GM19351 (cell line): ENCODE measurements at regions not wholly inside any gene's neighbourhood (a gene's known extent, or its start where the extent isn't known, plus 50 kb on each side); places are given as distances from the start of the nearest gene placed in this dataset.
A peak's percentile ranks its signal among the peaks of the same experiment; 100 is the strongest.
"Not testable (repeated sequence)": the region's sequence is repeated elsewhere in the genome, so short reads cannot be mapped to it uniquely, and the experiment has no call there.

Source experiments
- ATAC-seq: cut with Tn5 transposase; IDR thresholded peaks from one replicate; pipeline ENCODE4 v1.9.1; 2021; ENCODE audit warnings: mild to moderate bottlenecking, moderate library complexity; ENCODE audit not compliant: unreplicated experiment

DNA sequence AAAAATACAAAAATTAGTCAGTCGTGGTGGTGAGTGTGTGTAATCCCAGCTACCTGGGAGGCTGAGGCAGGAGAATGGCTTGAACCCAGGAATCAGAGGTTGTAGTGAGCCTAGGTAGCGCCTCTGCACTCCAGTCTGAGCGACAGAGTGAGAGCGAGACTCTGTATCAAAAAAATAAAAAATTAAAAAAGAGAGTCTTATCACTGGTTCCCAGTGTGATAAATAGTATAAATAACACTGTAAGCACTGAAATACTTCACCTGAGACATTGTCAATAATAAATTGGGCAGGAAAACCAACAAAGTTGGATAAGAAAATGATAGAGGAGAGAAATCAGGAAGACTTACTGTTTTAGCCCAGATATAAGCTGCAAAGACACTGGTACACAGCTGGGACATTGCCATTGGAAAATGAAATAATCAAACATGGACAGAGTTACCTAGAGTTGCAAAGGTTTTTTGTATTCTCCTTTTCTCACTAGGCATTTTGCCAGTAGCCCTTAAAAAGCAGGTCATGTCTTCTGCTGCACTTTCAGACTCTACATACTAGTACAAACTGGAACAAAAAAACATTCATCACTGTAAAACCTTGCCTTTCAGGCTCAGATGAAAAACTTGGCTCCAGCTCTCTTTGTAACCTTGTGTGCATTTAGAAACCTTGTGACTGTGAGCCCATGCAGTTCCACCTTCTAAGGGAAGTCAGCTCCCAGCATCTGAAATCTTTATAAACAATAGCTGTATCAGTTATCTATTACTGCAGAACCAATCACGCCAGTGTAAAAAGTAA, 55.0 kb upstream of the PPP1R2C start:
- no peak for ATAC-seq

DNA sequence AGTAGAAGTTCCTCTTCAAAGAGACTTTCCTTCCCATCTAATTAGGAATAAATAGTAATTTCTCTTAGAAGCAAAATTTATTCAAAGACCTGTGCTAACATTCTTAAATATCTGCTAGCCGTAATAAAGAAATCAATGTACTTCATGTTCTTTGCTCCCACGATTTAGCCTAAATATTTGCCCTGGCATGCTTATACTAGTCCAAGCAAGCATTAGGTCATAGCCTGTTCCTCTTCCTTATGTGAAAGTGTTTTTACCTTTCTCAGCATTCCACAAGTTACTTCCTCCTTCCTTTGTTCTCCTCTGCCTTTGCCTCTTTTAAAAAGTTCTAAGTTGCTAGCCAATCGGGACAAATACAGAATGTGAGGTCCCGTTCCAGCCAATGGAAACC, 55.6 kb upstream of the PPP1R2C start:
- ATAC-seq: not testable (repeated sequence)

DNA sequence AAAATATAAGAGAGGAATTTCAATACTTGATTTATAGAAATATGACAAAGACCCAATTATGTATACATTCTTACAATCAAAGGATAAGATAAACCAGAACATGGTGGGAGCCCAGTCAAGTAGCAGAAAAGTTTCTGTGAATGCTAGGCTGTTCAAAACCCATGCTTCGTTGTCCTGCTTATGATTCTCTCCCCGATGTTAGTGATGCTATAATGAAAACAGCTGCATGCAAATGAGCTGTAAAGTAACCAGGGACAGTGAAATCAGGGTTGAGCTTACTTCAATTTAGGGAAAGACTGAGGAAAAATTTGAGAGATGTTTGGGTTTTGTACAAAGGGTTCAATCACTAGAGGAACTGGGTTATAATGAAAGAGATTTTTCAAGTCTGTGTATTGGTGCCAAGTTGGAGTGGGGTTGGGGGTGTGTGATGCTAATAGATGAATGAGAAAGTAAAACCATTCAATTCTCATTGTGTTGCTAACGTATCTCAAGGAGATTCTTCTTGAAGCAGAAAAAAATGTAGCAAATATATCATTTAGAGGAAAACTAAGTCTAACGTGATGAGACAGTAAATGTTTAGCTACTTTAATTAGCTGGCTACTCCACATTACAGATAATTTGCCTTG, 59.3 kb upstream of the PPP1R2C start:
- ATAC-seq: peak; percentile 37

DNA sequence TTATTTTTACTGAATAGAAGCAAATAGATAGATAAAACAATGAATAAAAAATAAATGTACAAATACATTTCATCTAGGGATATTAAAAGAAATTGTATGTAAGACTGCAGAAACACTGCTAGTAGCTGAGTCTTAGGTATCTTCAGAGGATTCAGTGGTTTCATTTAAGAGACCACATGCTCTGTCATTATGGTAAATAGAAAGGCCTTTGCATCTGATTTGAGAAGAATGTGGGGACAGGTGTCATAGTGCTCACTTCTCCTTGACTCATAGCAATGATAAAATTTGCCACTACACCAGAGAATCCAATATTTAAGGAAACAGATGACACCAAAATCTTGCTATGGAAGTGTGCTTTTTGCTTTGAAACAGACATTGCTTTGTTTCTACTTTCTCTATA, 59.8 kb upstream of the PPP1R2C start:
- peak; percentile 92 for ATAC-seq

DNA sequence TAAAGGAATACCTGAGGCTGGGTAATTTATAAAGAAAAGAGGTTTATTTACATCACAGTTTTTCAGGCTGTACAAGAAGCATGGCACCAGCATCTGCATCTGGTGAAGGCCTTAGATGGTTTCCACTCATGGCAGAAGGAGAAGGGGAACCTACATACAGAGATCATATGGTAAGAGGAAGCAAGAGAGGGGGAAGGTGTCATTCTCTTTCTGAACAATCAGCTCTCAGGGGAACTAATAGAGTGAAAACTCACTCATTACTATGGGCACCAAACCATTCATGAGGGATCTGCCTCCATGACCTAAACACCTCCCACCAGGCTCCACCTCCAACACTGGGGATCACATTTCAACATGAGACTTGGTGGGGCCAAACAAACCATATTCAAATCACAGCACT, 61.7 kb upstream of the PPP1R2C start:
- no peak for ATAC-seq

DNA sequence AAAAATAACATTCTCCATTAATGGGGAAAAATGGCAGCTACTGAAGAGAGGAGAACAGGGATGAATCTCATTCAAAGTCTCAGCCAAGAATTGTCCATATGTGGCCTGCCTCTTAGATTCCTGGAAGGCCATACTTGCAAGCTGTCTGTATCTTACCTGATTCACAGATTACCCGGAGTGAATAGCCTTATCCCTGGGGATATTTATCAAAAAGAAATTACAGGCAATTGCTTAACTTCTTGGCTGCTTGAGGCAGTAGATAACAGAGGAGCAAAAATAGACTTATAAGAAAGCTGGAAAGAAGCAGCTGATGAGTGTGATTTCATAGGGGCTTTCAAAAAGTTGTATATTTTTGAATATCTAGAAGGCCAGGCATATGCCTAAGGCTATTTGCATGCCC, 68.8 kb upstream of the PPP1R2C start:
- no peak for ATAC-seq

DNA sequence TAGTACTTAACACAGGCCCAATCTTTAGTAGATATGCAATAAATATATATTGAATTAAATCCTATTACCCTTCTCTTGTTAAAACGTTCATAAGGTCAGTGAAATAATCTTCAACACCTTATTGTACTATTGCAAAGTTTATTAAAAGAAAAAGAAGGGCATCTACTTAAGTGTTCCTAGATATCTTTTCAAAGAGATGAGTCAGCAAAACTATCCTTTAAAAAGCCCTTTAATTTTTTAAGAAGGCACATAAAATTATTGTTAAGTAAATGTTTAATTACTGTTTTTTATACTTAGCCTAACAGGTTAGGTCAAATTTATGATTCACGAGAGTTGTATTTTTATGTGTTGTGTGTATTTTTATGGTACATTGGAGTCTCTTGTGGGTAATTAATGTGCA, 77.3 kb upstream of the PPP1R2C start:
- ATAC-seq: no peak

DNA sequence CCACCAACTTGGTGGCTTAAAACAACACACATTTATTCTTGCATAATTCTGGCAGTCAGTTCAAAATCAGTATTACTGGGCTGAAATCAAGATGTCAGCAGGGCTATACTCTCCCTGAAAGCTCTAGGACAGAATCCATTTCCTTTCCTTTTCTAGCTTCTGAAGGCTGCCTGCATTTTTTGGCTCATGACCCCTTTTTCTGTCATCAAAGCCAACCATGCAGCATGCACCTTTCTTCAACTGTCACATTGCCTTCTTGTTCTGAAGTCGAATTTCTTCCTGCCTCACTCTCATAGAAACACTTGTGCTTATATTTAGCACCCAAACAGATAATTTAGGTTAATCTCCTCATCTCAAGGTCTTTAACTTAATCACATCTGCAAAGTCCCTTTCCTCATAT, 79.8 kb upstream of the PPP1R2C start:
- ATAC-seq: no peak

DNA sequence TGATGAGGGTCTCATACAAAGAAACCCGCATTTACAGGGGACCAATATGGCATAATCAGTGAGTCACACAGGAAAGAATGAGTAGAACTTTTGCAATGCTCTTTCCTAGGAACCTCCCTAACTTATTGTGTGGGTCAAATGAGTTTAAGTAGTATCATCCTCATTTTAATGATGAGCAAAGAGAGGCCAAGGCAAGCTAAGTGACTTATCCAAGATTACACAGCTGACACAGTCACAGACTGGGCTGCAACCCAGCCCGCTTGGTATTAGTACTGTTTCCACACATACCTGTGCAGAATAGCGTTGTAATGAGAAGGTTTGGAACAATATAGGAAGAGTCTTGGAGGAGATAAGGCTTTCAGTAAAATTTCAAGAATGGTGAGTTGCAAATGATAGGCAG, 91.0 kb upstream of the PPP1R2C start:
- ATAC-seq: no peak

DNA sequence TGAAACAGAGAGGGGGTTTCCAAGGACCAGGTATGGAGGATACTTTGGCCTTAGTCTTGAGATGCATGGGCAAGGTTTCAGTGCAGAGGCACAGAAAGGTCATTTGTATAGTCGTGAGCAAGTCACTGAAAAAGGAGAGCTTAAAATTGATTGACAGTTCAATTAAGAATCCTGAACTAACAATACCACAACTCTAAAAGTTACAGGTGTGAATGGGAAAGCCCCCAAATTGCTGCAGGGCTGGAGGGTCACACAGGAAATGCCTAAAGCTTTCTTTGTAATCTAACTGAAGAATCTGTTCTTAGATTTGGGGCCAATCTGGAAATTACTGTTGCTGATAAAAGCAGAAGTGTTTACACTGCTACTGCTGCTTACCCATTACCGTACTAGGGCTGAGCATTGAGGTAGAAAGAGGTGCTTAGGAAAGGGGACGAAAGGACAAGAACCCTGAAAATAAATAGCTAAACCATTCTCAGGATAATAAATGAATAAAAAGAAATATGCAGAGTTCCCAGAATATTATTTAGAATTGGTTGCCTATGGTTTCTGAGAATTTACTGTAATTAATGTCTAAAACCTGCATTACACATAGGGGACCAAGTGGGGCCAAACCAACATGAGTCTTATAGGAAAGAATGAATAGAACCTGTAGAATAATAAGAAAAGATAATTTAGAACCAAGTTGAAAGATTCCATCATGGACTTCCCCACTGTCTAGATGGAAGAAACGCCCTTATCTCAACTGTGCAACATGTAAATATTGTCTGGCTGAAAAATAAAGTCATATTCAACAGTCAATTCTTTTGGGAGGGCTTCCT, 91.9 kb upstream of the PPP1R2C start:
- peak; percentile 89 for ATAC-seq

DNA sequence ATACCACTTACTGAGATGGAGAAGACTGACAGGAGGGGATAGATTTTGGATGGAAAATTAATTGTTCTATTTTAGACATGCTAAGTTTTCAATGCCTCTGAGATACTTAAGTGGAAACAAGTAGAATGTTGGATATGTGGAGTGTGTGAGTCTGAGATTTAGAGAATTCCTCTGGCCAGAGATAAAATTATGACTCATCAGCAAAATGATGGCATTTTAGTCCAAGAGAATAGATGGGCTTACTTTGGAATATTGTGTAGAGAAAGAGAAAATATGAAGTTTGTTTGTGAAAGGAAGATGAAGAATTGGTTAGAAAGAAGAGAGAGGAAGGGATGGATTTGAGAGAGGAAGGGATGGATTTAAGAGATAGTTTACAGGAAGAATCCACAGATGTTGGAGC, 108.6 kb upstream of the PPP1R2C start:
- no peak for ATAC-seq

DNA sequence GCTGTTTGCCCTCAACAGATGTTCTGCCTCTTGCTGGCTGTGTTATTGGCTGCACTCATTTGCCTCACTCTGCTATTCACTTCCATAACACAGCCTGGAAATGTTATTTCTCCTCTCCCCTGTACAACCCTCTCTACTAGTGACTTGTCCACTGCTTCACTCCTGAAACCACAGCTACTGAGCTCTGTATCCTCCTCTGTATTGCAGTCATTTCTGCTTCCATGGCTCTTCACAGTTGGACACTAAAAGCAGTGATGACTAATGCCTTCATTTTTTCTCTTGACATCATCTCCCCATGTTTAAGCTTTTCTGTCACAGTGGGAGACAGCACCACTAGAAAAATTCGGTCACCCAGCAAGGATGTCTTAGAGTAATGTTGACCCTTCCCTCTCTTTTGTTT, 123.0 kb upstream of the PPP1R2C start:
- no peak for ATAC-seq

DNA sequence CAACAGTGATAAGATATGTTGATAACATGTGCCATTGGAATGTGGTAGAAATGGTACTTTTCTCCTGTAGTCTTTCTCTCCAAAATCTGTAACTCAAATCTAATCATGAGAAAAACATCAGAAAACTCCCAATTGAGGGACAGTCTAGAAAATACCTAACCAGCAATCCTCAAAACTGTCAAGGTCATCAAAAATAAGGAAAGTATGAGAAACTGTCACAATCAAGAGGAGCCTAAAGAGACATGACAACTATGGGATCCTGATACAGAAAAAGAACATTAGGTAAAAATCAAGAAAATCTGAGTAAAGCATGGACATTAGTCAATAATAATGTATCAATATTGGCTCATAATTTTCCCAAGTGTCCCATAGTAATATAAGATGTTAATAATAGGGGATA, 124.5 kb upstream of the PPP1R2C start:
- no peak for ATAC-seq

DNA sequence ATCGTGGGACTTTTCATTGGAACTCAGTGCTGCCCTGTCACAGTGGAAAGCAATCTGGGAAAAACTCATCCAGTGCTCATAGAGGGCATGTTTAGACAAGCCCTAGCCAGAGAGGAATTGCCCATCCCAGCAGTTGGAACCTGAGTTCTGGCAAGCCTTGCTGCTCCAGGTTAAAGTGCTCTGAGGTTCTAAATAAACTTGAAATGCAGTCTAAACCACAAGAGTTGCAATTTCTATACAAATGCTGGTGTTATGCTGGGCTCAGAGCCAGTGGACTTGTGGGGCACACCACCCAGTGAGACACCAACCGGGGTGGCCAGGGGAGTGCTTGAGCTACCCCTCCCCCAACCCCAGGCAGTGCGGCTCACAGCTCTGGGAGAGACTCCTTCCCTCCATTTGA, 142.8 kb upstream of the PPP1R2C start:
- ATAC-seq: no peak

DNA sequence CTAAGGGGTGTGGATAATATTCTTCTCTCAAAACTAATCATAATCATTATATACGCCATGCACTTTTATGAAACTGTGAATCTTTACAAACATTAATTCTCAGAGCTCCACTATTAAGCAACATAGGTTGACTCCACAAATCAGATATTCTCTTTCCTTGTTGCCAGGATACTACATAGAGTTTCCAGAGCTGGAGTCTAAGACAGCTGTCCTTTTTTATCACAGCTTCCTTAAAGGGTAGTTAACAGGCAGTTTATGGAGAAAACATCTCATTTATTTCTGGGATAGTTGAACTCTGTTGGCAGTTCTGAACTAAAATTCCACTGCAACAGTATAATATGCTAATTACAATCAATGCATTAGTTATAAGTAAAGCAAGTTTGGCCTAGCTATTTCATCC, 152.1 kb upstream of the PPP1R2C start:
- no peak for ATAC-seq

DNA sequence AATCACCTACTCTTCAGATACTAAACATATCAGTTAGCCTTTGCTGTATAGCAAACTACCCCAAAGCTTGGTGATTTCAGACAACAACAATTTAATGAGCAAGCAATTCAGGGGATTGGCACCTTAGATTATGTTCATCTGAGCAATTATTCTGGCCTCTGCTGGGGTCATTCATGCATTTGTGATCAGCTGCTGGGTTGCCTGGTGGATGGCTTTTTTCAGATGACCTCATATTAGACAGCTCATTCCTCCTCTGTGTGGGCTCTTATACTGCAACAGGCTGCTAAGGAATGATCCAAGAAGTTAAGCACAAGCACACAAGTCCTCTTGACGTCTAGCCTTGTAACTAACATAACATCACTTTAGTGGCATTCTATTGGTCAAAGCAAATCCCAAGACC, 153.0 kb upstream of the PPP1R2C start:
- no peak for ATAC-seq

DNA sequence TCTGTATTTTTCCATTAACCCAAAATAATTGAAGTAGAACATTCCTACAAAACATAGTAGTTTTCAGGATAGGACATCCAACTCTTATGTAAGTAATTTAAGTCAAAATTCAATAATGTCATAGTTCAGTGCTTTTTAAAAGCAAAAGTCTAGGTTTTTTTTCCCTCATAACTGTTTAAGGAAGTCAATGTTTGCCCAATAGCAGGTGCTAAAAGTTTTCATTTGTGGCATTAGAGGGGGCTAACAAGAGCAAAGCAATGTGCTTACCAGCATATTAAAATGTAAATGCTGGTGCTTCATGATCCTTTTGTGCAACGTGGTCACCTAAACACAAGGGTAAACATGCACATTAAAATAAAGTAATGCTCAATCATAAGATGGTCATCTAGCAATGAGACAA, 155.2 kb upstream of the PPP1R2C start:
- no peak for ATAC-seq

DNA sequence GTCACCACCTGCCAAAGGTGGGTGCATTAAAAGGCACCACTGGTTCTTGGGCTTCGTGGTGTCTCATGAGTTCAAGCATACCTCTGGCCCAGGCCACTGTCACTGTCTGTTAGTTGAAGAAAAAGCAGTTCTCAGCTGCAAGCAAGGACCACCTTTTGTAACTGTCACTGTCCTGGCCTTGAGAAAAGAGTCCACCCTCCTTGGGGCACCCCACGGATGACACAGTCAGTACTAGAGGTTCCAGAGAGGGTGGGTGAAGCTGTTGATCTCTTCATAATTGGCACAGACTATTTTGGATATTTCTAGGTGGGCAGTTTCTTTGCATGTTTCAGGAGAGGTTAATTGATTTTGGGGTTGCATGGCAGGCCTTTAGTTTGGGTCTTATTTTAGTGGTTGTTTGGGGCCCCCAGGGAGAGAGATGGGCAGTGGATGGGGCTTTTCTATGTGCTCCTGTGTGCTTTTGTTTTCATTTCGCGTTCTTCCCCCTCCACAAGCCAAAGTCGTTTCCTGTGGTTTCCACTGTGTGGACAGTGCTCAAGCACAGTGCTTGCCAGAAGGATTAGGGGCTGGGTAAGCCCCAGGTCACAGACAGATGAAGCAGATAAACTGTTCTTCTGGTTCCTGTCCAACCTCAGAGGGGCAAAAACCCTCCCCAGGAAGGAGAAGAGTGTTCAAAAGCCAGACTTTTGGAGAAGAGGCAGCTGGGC, 156.2 kb upstream of the PPP1R2C start:
- ATAC-seq: peak; percentile 96

DNA sequence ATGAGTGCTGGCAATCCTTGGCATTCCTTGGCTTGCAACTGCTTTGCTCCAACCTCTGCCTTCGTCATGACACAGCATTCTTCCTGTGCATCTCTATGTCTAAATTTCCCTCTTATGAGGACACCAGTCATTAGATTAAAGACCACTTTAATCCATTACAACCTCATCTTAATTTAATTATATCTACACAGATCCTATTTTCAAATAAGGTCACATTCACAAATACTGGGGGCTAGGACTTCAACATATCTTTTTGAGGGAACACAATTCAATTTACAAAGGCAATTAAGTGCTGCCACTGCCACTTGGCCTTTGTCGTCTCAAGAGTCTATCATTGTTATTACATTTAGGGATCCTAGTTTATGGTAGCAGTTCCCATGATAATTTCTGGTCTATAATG, 163.7 kb upstream of the PPP1R2C start:
- ATAC-seq: no peak

DNA sequence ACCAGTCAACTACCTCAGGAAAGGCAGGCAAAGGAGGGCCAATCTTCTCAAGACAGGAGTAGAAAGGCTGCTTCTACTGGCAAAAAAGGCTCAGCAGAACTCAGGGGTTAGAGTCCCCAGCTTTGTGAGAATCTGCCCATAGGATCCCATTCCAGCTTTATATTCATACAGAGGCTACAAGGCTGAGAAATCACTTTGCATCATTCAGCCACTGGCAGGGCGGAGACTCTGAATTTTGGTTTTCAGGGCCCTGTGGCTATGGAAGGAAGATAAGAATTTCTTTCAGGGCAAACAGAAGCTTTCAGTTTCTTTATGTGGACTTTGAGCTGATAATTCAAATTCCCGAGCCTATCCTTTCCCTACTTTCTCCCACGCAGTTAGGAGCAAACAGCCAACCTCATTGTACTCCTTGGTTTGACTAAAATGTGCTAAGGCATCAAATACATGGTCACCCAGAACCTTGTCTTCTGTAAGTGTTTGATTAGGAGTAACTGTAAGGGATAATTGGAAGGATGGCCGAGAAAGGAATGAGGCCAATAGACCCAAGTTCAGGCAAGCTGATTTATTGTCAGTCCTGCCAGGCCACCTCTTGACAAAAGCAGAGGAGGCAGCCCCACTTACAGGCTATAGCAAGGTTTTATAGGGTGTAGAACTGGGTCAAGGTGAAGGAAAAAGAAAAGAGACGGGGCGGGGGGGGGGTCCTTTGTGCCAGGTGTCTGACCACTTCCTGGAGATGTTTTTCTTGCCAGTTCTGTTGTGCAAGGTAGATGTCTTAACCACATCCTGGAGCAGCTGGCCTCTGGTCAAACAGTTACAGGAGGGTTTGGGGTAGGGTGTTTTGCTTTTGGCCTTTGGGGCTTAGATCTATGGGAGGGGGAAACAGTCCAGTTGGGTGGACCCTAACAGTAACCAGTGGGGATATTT, 165.3 kb upstream of the PPP1R2C start:
- peak; percentile 79 for ATAC-seq
